Testis (tissue), 2 donors: ENCODE measurements at regions not wholly inside any gene's neighbourhood (a gene's known extent, or its start where the extent isn't known, plus 50 kb on each side); places are given as distances from the start of the nearest gene placed in this dataset.

Experiments
- DNase-seq: peaks from one replicate; pipeline ENCODE4 v3.0.0-alpha.2; 2019
- H3K27ac ChIP-seq, 2 donors: fragments of 200-600 bp; sonication (generic); one replicate each; pipeline ENCODE4 v1.5.1; 2019
- H3K27me3 ChIP-seq: fragments of 200-600 bp; sonication (generic); one replicate; pipeline ENCODE4 v1.5.1; 2019
- H3K36me3 ChIP-seq: fragments of 200-600 bp; sonication (generic); one replicate; pipeline ENCODE4 v1.5.1; 2017; ENCODE audit warnings: low read depth; ENCODE audit errors: missing control alignments
- H3K4me1 ChIP-seq: fragments of 200-600 bp; sonication (generic); one replicate; pipeline ENCODE4 v1.5.1; 2019
- H3K4me3 ChIP-seq, 2 donors: fragments of 200-600 bp; sonication (generic); one replicate each; pipeline ENCODE4 v1.5.1; 2017 to 2019
- H3K9me3 ChIP-seq: fragments of 200-600 bp; sonication (generic); one replicate; pipeline ENCODE4 v1.5.1; 2017
- CTCF ChIP-seq, 3 experiments: fragments of 450-650 bp in 2 of 3; fragments of 200-600 bp in 1 of 3; sonication (generic) in 1 of 3; IDR thresholded peaks; one replicate each; pipeline ENCODE4 v1.5.1; 2016 to 2019; ENCODE audit warnings: antibody characterized with exemption in 3 of 3, mild to moderate bottlenecking in 2 of 3, moderate library complexity in 1 of 3
- POLR2A ChIP-seq: fragments of 450-650 bp; IDR thresholded peaks from one replicate; pipeline ENCODE4 v1.6.1; 2017; ENCODE audit warnings: antibody characterized with exemption, mild to moderate bottlenecking, moderate library complexity
- WGBS, 2 donors: methylation state at CpG; one replicate each; pipeline ENCODE4 v1.1.5; 2018; 5-methylcytosine and 5-hydroxymethylcytosine counted together
- intact Hi-C: fragments of 100-400 bp; cut with DNase I; formaldehyde crosslinking; loops from one replicate; pipeline ENCODE4 v1.15.1; 2023; ENCODE audit warnings: low total_unique reads

- Histone ChIP-seq H3K36me3 (no peaks in the 10 kb centered on the region), H3K4me3 (no peak overlapping the region), H3K4me1 (no peaks in the 10 kb centered on the region), H3K9me3 (no peaks in the 10 kb centered on the region), H3K27ac (no peak overlapping the region), H3K27me3 (no peaks in the 10 kb centered on the region)
- 89% methylated on average over 5 of the region's 5 CpGs for WGBS, 2 donors
- TF ChIP-seq POLR2A (no peak), CTCF (IDR thresholded peaks at IDR 0.05) (no peak)
- DNase-seq = no peak
- intact Hi-C loops = no loop called here
Observed at GRCh38 chr9:91090130-91090410, 271.6 kb downstream of the AUH start.

GRCh38 chr9:91092214-91092613 is 269.5 kb downstream of the AUH start:
- Histone ChIP-seq H3K4me1 (no peaks in the 10 kb centered on the region), H3K27me3 (no peaks in the 10 kb centered on the region), H3K4me3 (no peak overlapping the region), H3K27ac (no peak overlapping the region), H3K9me3 (no peaks in the 10 kb centered on the region), H3K36me3 (no peaks in the 10 kb centered on the region)
- WGBS, 2 donors = 95% methylated on average over 1 of the region's 1 CpG; no CpG with 5 or more reads in 1 of the 2 donors
- intact Hi-C loops = no loop called here
- no peak for TF ChIP-seq POLR2A
- DNase-seq = no peak

- intact Hi-C loops = no loop called here
- Histone ChIP-seq H3K27me3 (no peaks in the 10 kb centered on the region), H3K27ac (no peak overlapping the region), H3K36me3 (no peaks in the 10 kb centered on the region), H3K4me3 (no peak overlapping the region), H3K4me1 (peaks cover 1% of the 10 kb centered on the region), H3K9me3 (no peaks in the 10 kb centered on the region)
- DNase-seq = no peak
- WGBS, 2 donors = 90 to 100% methylated on average over 1 of the region's 1 CpG
- TF ChIP-seq POLR2A (no peak), CTCF (IDR thresholded peaks at IDR 0.05) (no peak)
Observed at GRCh38 chr9:91094324-91095088, 267.2 kb downstream of the AUH start.

DNA sequence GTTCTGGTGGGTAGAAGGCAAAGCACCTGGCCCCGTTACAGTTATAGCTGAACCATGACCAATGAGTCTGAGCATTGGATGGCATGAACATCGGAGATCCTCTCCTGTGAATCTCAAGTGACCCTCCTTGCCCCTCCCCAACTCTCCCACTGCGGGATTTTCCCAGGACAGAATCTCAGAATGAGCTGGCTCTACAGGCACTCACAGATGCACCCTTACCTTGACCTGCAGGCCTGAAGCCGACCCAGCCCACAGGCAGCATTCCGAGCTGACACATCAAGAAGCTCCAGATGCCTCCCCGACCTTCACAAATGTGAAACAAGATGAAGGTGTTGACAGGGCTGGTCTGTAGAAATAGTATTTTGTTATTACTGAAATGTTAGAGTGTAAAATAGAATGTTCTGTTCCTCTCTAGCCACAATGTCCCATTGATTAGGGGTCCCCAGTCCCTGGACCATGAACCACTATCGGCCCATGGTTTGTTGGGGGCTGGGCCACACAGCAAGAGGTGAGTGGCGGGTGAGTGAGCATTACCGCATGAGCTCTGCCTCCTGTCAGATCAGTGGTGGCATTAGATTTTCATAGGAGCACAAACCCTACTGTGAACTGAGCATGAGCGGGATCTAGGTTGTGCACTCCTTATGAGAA is 263.4 kb downstream of the AUH start:
- Histone ChIP-seq H3K9me3 (no peaks in the 10 kb centered on the region), H3K4me3 (no peak overlapping the region), H3K36me3 (no peaks in the 10 kb centered on the region), H3K27ac (no peak overlapping the region), H3K4me1 (peaks cover 15% of the 10 kb centered on the region), H3K27me3 (no peaks in the 10 kb centered on the region)
- no peak for DNase-seq
- TF ChIP-seq CTCF (IDR thresholded peaks at IDR 0.05) = no peak
- no peak for TF ChIP-seq POLR2A
- intact Hi-C loops = no loop called here
- WGBS, 2 donors = 82% methylated on average over 10 of the region's 10 CpGs

DNA sequence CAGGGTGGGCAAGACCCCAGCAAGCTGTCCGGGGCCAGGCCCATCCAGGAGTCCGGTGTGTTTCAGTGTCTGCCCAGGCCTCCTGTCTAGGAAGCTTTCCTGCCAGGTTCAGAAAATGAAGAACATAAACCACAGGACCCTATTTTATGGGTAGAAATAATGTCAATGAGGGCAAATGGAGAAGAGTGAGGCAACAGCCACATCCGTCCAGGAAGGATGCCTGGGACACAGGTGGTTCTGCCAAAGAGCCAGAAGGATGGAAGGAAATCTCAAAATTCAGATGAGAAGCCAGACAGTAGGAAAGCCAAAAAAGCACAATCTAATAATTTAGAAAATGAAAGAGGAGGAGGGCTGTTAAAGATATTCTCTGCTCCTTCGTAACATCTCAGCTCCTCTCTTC is 262.3 kb downstream of the AUH start:
- Histone ChIP-seq H3K27ac (no peak overlapping the region), H3K9me3 (no peaks in the 10 kb centered on the region), H3K36me3 (no peaks in the 10 kb centered on the region), H3K4me1 (peaks cover 15% of the 10 kb centered on the region), H3K4me3 (no peak overlapping the region), H3K27me3 (no peaks in the 10 kb centered on the region)
- WGBS, 2 donors = 82 to 89% methylated on average over 4 of the region's 4 CpGs
- no peak for DNase-seq
- intact Hi-C loops = no loop called here
- TF ChIP-seq CTCF (IDR thresholded peaks at IDR 0.05) (no peak), POLR2A (no peak)
